D721Med (cell line): ENCODE measurements at regions not wholly inside any gene's neighbourhood (a gene's known extent, or its start where the extent isn't known, plus 50 kb on each side); places are given as distances from the start of the nearest gene placed in this dataset.

Experiments
- DNase-seq: peaks from one replicate; pipeline ENCODE4 v3.0.0; 2011; ENCODE audit warnings: low spot score; ENCODE audit not compliant: insufficient read length
- FAIRE-seq: peaks from 2 replicates; lab custom pipeline; 2011; peaks lifted over from hg19 to GRCh38; lab: Jason Lieb, UNC
- TF ChIP-seq, protein P1 (sequence below): IDR thresholded peaks from 2 replicates; pipeline ENCODE4 v1.5.1; 2012; ENCODE audit warnings: mild to moderate bottlenecking, control low read depth; ENCODE audit not compliant: insufficient read depth; ENCODE audit errors: missing control alignments

- no peak for FAIRE-seq
- TF ChIP-seq, protein P1, sequence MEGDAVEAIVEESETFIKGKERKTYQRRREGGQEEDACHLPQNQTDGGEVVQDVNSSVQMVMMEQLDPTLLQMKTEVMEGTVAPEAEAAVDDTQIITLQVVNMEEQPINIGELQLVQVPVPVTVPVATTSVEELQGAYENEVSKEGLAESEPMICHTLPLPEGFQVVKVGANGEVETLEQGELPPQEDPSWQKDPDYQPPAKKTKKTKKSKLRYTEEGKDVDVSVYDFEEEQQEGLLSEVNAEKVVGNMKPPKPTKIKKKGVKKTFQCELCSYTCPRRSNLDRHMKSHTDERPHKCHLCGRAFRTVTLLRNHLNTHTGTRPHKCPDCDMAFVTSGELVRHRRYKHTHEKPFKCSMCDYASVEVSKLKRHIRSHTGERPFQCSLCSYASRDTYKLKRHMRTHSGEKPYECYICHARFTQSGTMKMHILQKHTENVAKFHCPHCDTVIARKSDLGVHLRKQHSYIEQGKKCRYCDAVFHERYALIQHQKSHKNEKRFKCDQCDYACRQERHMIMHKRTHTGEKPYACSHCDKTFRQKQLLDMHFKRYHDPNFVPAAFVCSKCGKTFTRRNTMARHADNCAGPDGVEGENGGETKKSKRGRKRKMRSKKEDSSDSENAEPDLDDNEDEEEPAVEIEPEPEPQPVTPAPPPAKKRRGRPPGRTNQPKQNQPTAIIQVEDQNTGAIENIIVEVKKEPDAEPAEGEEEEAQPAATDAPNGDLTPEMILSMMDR = no peak
- DNase-seq = no peak
These were observed 473.3 kb upstream of the CD180 start for GRCh38 chr5:67669916-67670315.

DNA sequence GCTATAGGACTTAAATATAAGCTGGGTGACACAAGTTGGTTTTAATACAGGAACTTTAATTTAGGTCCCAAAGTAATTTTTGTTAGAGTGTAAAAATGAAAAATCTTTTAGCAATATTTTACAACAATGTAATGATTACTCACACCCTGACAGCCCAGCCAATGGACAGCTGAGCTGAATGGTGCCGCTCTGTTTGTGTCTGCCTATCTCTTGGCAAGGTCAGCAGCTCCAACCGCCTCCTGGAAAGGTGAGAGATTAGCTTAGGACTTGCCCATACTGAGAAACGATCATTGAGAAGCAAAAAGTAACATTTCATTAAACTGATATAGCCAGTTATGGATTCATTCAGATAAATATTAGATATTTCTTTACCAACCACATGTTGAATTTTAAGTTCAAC, 463.6 kb upstream of the CD180 start:
- no peak for FAIRE-seq
- TF ChIP-seq, protein P1 = no peak
- no peak for DNase-seq

DNA sequence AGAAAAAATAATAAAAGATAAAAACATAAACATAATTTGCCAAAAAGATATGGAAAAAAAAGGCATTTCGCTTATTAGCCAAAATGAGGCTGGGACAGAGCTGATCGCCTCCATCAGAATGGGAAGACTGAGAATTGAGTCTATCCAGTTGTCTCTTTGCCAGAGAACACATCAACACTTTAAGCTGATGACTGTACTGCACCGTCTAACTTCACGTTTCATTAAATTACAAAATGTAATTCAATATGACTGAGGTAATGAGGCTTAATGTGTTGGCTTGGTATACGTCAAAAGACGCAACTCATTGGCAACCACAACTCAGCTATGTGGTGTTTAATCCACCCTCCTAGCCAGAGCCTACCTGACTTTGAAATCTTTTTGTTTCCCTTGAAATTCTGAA, 462.7 kb upstream of the CD180 start:
- FAIRE-seq (no peak), DNase-seq (no peak)
- TF ChIP-seq, protein P1 = no peak

- DNase-seq = no peak
- no peak for FAIRE-seq
- TF ChIP-seq, protein P1 = no peak
These were observed 460.5 kb upstream of the CD180 start for GRCh38 chr5:67657055-67657454.

GRCh38 chr5:67652201-67652600, 455.6 kb upstream of the CD180 start:
- TF ChIP-seq, protein P1 = no peak
- FAIRE-seq = no peak
- no peak for DNase-seq

DNA sequence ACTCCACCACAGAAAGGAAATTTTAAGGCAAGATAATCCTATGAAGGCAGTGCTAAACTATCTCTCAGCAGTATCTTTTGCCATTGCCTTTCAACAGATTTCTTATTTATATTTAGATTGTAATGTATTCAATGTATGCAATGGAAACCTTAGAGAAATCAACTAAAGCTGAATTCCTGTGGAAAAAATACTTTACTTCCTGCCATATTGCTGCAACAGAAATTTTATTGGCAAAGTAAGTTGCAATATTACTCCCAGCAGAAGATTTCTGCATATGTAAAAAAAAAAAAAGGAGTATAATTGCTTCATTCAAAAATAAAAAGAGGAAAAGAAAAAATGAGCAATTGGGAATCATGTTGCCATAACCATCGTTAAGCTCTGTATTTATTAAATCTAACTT, 454.6 kb upstream of the CD180 start:
- no peak for DNase-seq
- FAIRE-seq = no peak
- TF ChIP-seq, protein P1 = no peak

DNA sequence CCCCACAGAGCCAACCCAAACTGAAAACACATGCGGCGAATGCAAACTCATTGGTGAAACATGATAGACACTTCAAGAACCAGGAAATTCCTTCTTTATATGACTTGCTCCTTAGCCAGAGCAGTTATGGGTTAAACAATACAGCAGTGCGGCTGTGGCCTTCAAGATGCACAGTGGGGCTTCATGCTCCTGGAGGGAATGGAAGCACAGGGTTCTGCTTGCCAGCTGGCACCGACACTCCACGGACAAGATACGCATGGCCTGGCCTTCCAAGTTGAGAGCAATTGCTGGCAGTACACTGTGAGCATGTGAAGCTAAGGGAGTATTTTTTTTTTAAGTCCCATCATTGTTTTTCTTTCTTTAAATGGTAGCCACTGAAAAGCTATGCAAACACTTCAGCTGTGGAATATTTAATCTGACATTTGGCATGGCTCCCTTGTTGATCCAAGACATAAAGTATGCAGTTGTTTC, 451.6 kb upstream of the CD180 start:
- FAIRE-seq (no peak), DNase-seq (no peak)
- TF ChIP-seq, protein P1 = no peak
